PC-3 (cell line): ENCODE measurements at regions not wholly inside any gene's neighbourhood (a gene's known extent, or its start where the extent isn't known, plus 50 kb on each side); places are given as distances from the start of the nearest gene placed in this dataset.

Source experiments
- EZH2 ChIP-seq: fragments of 300-600 bp; sonication (generic); IDR thresholded peaks from one replicate; pipeline ENCODE4 v1.6.1; 2017; ENCODE audit warnings: antibody characterized with exemption, mild to moderate bottlenecking, low read length; ENCODE audit not compliant: unreplicated experiment
- EZH2phosphoT487 ChIP-seq: fragments of 300-600 bp; sonication (generic); IDR thresholded peaks from 2 replicates; pipeline ENCODE4 v1.6.1; 2018; ENCODE audit warnings: mild to moderate bottlenecking, antibody characterized with exemption, low read length, borderline replicate concordance
- TF ChIP-seq, protein P1 (sequence below): fragments of 300-600 bp; sonication (generic); conservative IDR thresholded peaks from 2 replicates; pipeline ENCODE4 v1.5.1; 2017; ENCODE audit warnings: antibody characterized with exemption, low read depth, mild to moderate bottlenecking, low read length

GRCh38 chr13:62846302-62846701, 1430.7 kb upstream of the PCDH20 start:
- TF ChIP-seq, protein P1, sequence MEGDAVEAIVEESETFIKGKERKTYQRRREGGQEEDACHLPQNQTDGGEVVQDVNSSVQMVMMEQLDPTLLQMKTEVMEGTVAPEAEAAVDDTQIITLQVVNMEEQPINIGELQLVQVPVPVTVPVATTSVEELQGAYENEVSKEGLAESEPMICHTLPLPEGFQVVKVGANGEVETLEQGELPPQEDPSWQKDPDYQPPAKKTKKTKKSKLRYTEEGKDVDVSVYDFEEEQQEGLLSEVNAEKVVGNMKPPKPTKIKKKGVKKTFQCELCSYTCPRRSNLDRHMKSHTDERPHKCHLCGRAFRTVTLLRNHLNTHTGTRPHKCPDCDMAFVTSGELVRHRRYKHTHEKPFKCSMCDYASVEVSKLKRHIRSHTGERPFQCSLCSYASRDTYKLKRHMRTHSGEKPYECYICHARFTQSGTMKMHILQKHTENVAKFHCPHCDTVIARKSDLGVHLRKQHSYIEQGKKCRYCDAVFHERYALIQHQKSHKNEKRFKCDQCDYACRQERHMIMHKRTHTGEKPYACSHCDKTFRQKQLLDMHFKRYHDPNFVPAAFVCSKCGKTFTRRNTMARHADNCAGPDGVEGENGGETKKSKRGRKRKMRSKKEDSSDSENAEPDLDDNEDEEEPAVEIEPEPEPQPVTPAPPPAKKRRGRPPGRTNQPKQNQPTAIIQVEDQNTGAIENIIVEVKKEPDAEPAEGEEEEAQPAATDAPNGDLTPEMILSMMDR: no peak
- TF ChIP-seq EZH2 (no peak), EZH2phosphoT487 (no peak)
